Gastrocnemius medialis (tissue), 4 donors: ENCODE measurements at regions not wholly inside any gene's neighbourhood (a gene's known extent, or its start where the extent isn't known, plus 50 kb on each side); places are given as distances from the start of the nearest gene placed in this dataset.

Experiments
- POLR2A ChIP-seq, 2 donors: fragments of 450-650 bp; IDR thresholded peaks; one replicate each; pipeline ENCODE4 v1.6.1; 2017; ENCODE audit warnings: antibody characterized with exemption in 2 of 2, mild to moderate bottlenecking in 2 of 2, moderate library complexity in 2 of 2
- TF ChIP-seq, protein P1 (sequence below), 5 experiments: fragments of 450-650 bp in 3 of 5; fragments of 200-600 bp in 2 of 5; sonication (generic) in 2 of 5; IDR thresholded peaks in 4 of 5; conservative IDR thresholded peaks in 1 of 5; 1 replicate in 4 of 5; 2 replicates in 1 of 5; pipeline ENCODE4 v1.5.1; 2016 to 2019; ENCODE audit warnings: antibody characterized with exemption in 5 of 5, mild to moderate bottlenecking in 3 of 5, moderate library complexity in 3 of 5

DNA sequence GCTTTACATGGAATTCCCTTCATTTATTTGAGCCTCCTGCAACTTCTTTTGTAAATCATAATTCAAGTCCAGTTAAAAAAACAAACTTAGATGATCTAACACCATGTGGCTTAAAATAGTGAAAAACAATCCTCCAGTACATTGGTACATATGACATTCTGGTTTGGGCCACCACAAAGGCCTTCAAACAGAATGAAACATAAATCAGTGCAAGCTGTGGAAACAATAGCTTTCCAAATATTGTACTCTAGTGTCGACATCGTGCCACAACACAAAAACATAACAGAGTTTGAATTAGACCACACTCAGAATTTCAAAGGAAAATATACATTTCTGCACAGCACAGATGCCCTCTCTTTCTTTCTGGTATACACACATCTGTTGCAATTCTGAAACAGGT lies 751.3 kb downstream of the SLC6A15 start:
- TF ChIP-seq POLR2A (IDR thresholded peaks at IDR 0.05): no peak
- TF ChIP-seq, protein P1, sequence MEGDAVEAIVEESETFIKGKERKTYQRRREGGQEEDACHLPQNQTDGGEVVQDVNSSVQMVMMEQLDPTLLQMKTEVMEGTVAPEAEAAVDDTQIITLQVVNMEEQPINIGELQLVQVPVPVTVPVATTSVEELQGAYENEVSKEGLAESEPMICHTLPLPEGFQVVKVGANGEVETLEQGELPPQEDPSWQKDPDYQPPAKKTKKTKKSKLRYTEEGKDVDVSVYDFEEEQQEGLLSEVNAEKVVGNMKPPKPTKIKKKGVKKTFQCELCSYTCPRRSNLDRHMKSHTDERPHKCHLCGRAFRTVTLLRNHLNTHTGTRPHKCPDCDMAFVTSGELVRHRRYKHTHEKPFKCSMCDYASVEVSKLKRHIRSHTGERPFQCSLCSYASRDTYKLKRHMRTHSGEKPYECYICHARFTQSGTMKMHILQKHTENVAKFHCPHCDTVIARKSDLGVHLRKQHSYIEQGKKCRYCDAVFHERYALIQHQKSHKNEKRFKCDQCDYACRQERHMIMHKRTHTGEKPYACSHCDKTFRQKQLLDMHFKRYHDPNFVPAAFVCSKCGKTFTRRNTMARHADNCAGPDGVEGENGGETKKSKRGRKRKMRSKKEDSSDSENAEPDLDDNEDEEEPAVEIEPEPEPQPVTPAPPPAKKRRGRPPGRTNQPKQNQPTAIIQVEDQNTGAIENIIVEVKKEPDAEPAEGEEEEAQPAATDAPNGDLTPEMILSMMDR (IDR thresholded peaks at IDR 0.05 in 4 of 5, conservative IDR thresholded peaks at IDR 0.05 in 1 of 5): no peak
